ENCODE measurements at regions not wholly inside any gene's neighbourhood (a gene's known extent, or its start where the extent isn't known, plus 50 kb on each side); places are given as distances from the start of the nearest gene placed in this dataset.

- DNase-seq (ENCODE audit: low read depth, low spot score), result peak; percentile 59
Observed at GRCh38 chr6:22880686-22881433, 311.5 kb downstream of the HDGFL1 start.

GRCh38 chr6:22882581-22882980, 313.2 kb downstream of the HDGFL1 start:
- DNase-seq (ENCODE audit: low read depth, low spot score), result no peak

GRCh38 chr6:22883061-22883717, 313.8 kb downstream of the HDGFL1 start:
- DNase-seq (ENCODE audit: low read depth, low spot score), result no peak

- no peak for DNase-seq (ENCODE audit: low read depth, low spot score)
Observed at GRCh38 chr6:22884456-22884855, 315.1 kb downstream of the HDGFL1 start.

- no peak for DNase-seq (ENCODE audit: low read depth, low spot score)
Observed at GRCh38 chr6:22886650-22887581, 317.6 kb downstream of the HDGFL1 start.

GRCh38 chr6:22888163-22888752, 318.9 kb downstream of the HDGFL1 start:
- no peak for DNase-seq (ENCODE audit: low read depth, low spot score)

- no peak for DNase-seq (ENCODE audit: low read depth, low spot score)
Observed at GRCh38 chr6:22891934-22892333, 322.6 kb downstream of the HDGFL1 start.

GRCh38 chr6:22892452-22892851, 323.1 kb downstream of the HDGFL1 start:
- peak; percentile 30 for DNase-seq (ENCODE audit: low read depth, low spot score)

GRCh38 chr6:22896696-22897095, 327.3 kb downstream of the HDGFL1 start:
- DNase-seq (ENCODE audit: low read depth, low spot score), result no peak

- no peak for DNase-seq (ENCODE audit: low read depth, low spot score)
Observed at GRCh38 chr6:22899426-22899825, 330.1 kb downstream of the HDGFL1 start.

- no peak for DNase-seq (ENCODE audit: low read depth, low spot score)
Observed at GRCh38 chr6:22903826-22904225, 334.5 kb downstream of the HDGFL1 start.

GRCh38 chr6:22904431-22904830, 335.1 kb downstream of the HDGFL1 start:
- DNase-seq (ENCODE audit: low read depth, low spot score), result no peak

GRCh38 chr6:22906091-22906549, 336.8 kb downstream of the HDGFL1 start:
- DNase-seq (ENCODE audit: low read depth, low spot score), result no peak

- no peak for DNase-seq (ENCODE audit: low read depth, low spot score)
Observed at GRCh38 chr6:22907085-22907484, 337.7 kb downstream of the HDGFL1 start.

GRCh38 chr6:22910370-22910769, 341.0 kb downstream of the HDGFL1 start:
- no peak for DNase-seq (ENCODE audit: low read depth, low spot score)

GRCh38 chr6:22913612-22914011, 344.2 kb downstream of the HDGFL1 start:
- no peak for DNase-seq (ENCODE audit: low read depth, low spot score)

- no peak for DNase-seq (ENCODE audit: low read depth, low spot score)
Observed at GRCh38 chr6:22917344-22917743, 348.0 kb downstream of the HDGFL1 start.

GRCh38 chr6:22921828-22922227, 352.5 kb downstream of the HDGFL1 start:
- DNase-seq (ENCODE audit: low read depth, low spot score), result no peak

- no peak for DNase-seq (ENCODE audit: low read depth, low spot score)
Observed at GRCh38 chr6:22925304-22925835, 356.0 kb downstream of the HDGFL1 start.

GRCh38 chr6:22925920-22926789, 356.8 kb downstream of the HDGFL1 start:
- no peak for DNase-seq (ENCODE audit: low read depth, low spot score)
